Lung (tissue), 11 donors: ENCODE measurements at regions not wholly inside any gene's neighbourhood (a gene's known extent, or its start where the extent isn't known, plus 50 kb on each side); places are given as distances from the start of the nearest gene placed in this dataset.
"Not testable (repeated sequence)": the region's sequence is repeated elsewhere in the genome, so short reads cannot be mapped to it uniquely, and the experiment has no call there.

Experiments used
- ATAC-seq: fragments of 200-7000 bp; cut with Tn5 transposase; one replicate; pipeline ENCODE4 v1.9.1; 2020; ENCODE audit warnings: moderate number of reproducible peaks; ENCODE audit not compliant: insufficient read depth, low FRiP score
- DNase-seq, 3 donors: peaks; one replicate each; pipeline ENCODE4 v3.0.0-alpha.2; 2013 to 2017
- H3K27ac ChIP-seq, 2 donors: one replicate each; pipeline ENCODE4 v1.5.1; 2013; ENCODE audit warnings: mild to moderate bottlenecking in 2 of 2, moderate library complexity in 2 of 2, control low read depth in 1 of 2, inconsistent platforms in 1 of 2, low read depth in 1 of 2, low read length in 1 of 2
- H3K27me3 ChIP-seq, 3 donors: one replicate each; pipeline ENCODE4 v1.5.1; 2013; ENCODE audit warnings: low read length in 2 of 3; ENCODE audit not compliant: control insufficient read depth in 3 of 3, insufficient read depth in 3 of 3
- H3K36me3 ChIP-seq, 4 donors: one replicate each; pipeline ENCODE4 v1.5.1; 2013; ENCODE audit warnings: low read length in 4 of 4, mild to moderate bottlenecking in 1 of 4, moderate library complexity in 1 of 4; ENCODE audit not compliant: control insufficient read depth in 4 of 4, insufficient read depth in 4 of 4
- H3K4me1 ChIP-seq, 5 donors: one replicate each; pipeline ENCODE4 v1.5.1; 2013; ENCODE audit warnings: low read length in 5 of 5, mild to moderate bottlenecking in 2 of 5, moderate library complexity in 1 of 5; ENCODE audit not compliant: control insufficient read depth in 5 of 5, insufficient read depth in 5 of 5
- H3K4me3 ChIP-seq: one replicate; pipeline ENCODE4 v1.5.1; 2013; ENCODE audit warnings: mild to moderate bottlenecking, control low read depth, moderate library complexity
- H3K9ac ChIP-seq, 2 donors: one replicate each; pipeline ENCODE4 v1.5.1; 2013; ENCODE audit warnings: low read length in 2 of 2, control low read depth in 1 of 2; ENCODE audit not compliant: insufficient read depth in 1 of 2
- H3K9me3 ChIP-seq, 4 donors: one replicate each; pipeline ENCODE4 v1.5.1; 2013; ENCODE audit warnings: low read length in 3 of 4, mild to moderate bottlenecking in 1 of 4, moderate library complexity in 1 of 4; ENCODE audit not compliant: control insufficient read depth in 4 of 4, insufficient read depth in 3 of 4
- CTCF ChIP-seq: IDR thresholded peaks from 2 replicates; pipeline ENCODE4 v1.5.1; 2012; ENCODE audit warnings: mild to moderate bottlenecking; ENCODE audit errors: control extremely low read depth, extremely low read depth
- WGBS, 2 donors: extraction: QIAGEN DNeasy Blood & Tissue Kit; methylation state at CpG; one replicate each; pipeline ENCODE4 v1.1.7; 2013; 5-methylcytosine and 5-hydroxymethylcytosine counted together
- donor health status: control.
- donor health status: control.
- donor health status: Bipolar disorder and iron deficiency.
- donor health status: healthy.
- donor health status: DM: yes; HTN: yes; CAD: no.

GRCh38 chr20:5395932-5396727 lies 79.4 kb upstream of the PROKR2 start:
- no peaks in the 10 kb centered on the region for H3K9me3 ChIP-seq
- DNase-seq (no peak), ATAC-seq (no peak)
- no peaks in the 10 kb centered on the region for H3K4me1 ChIP-seq
- peaks cover 0 to 1% (median 0%) of the 10 kb centered on the region in 3 donors for H3K27me3 ChIP-seq
- H3K9ac ChIP-seq, result no peak overlapping the region
- no peak for TF ChIP-seq CTCF
- WGBS, 2 donors, result 68 to 83% methylated on average over 9 of the region's 9 CpGs
- no peak overlapping the region for H3K27ac ChIP-seq
- H3K36me3 ChIP-seq, result no peaks in the 10 kb centered on the region
- no peak overlapping the region for H3K4me3 ChIP-seq

GRCh38 chr20:5393218-5393870 lies 76.6 kb upstream of the PROKR2 start:
- Histone ChIP-seq H3K9ac (no peak overlapping the region), H3K36me3 (no peaks in the 10 kb centered on the region), H3K4me1 (no peaks in the 10 kb centered on the region), H3K9me3 (no peaks in the 10 kb centered on the region), H3K27me3 (peaks cover 0 to 5% (median 0%) of the 10 kb centered on the region in 3 donors), H3K4me3 (no peak overlapping the region), H3K27ac (no peak overlapping the region)
- ATAC-seq (no peak), DNase-seq (no peak)
- WGBS, 2 donors, result 53 to 69% methylated on average over 3 of the region's 3 CpGs
- TF ChIP-seq CTCF, result no peak

GRCh38 chr20:5390720-5391119 lies 74.0 kb upstream of the PROKR2 start:
- Histone ChIP-seq H3K36me3 (no peaks in the 10 kb centered on the region), H3K9me3 (no peaks in the 10 kb centered on the region), H3K27me3 (peaks cover 0 to 5% (median 0%) of the 10 kb centered on the region in 3 donors), H3K4me1 (no peaks in the 10 kb centered on the region), H3K9ac (no peak overlapping the region), H3K4me3 (no peak overlapping the region), H3K27ac (no peak overlapping the region)
- DNase-seq, result no peak
- 37 to 52% methylated on average over 3 of the region's 3 CpGs for WGBS, 2 donors
- no peak for ATAC-seq
- no peak for TF ChIP-seq CTCF

- 73 to 79% methylated on average over 3 of the region's 3 CpGs for WGBS, 2 donors
- DNase-seq, result not testable (repeated sequence)
These were observed 70.1 kb upstream of the PROKR2 start for GRCh38 chr20:5386846-5387245.

GRCh38 chr20:5381527-5381926 lies 64.8 kb upstream of the PROKR2 start:
- DNase-seq, H3K9me3 ChIP-seq, H3K4me3 ChIP-seq, H3K4me1 ChIP-seq, ATAC-seq, H3K36me3 ChIP-seq, H3K27me3 ChIP-seq, H3K9ac ChIP-seq, H3K27ac ChIP-seq: not testable (repeated sequence)
- WGBS, 2 donors, result 94 to 97% methylated on average over 7 of the region's 7 CpGs

More at GRCh38 chr20:5386846-5387245, 70.1 kb upstream of the PROKR2 start:
- not testable (repeated sequence) for H3K27ac ChIP-seq, ATAC-seq, H3K9ac ChIP-seq, H3K9me3 ChIP-seq, H3K27me3 ChIP-seq, H3K36me3 ChIP-seq, H3K4me1 ChIP-seq, H3K4me3 ChIP-seq
